GM23338 (cell line): ENCODE measurements at regions not wholly inside any gene's neighbourhood (a gene's known extent, or its start where the extent isn't known, plus 50 kb on each side); places are given as distances from the start of the nearest gene placed in this dataset.

ENCODE experiments used
- ATAC-seq: fragments of 200-7000 bp; cut with Tn5 transposase; 3 replicates; pipeline ENCODE4 v1.9.1; 2020
- DNase-seq: peaks from one replicate; pipeline ENCODE4 v3.0.0-alpha.2; 2015; ENCODE audit warnings: low spot score
- H2AFZ ChIP-seq: fragments of 200-600 bp; sonication (generic); 2 replicates; pipeline ENCODE4 v1.8.0; 2016; ENCODE audit warnings: antibody characterized with exemption, mild to moderate bottlenecking, moderate library complexity
- H3F3A ChIP-seq: fragments of 200-600 bp; sonication (generic); replicated peaks from 2 replicates; pipeline ENCODE4 v1.8.0; 2017; ENCODE audit warnings: antibody characterized with exemption, mixed run types, low read depth
- H3K27ac ChIP-seq: fragments of 200-600 bp; sonication (generic); 2 replicates; pipeline ENCODE4 v1.6.1; 2016; ENCODE audit warnings: low read depth
- H3K27me3 ChIP-seq: fragments of 200-600 bp; sonication (generic); 2 replicates; pipeline ENCODE4 v1.8.0; 2016; ENCODE audit warnings: mild to moderate bottlenecking, mixed run types, moderate library complexity; ENCODE audit not compliant: insufficient read depth
- H3K36me3 ChIP-seq: fragments of 200-600 bp; sonication (generic); 2 replicates; pipeline ENCODE4 v1.8.0; 2016; ENCODE audit warnings: mild to moderate bottlenecking; ENCODE audit not compliant: insufficient read depth
- H3K4me1 ChIP-seq: fragments of 200-600 bp; sonication (generic); 2 replicates; pipeline ENCODE4 v1.8.0; 2016; ENCODE audit warnings: mild to moderate bottlenecking, moderate library complexity; ENCODE audit not compliant: insufficient read depth
- H3K4me2 ChIP-seq: fragments of 200-600 bp; sonication (generic); 2 replicates; pipeline ENCODE4 v1.7.1; 2017; ENCODE audit warnings: mixed run types
- H3K4me3 ChIP-seq: fragments of 200-600 bp; sonication (generic); 2 replicates; pipeline ENCODE4 v1.6.1; 2016; ENCODE audit warnings: mixed run types
- H3K79me2 ChIP-seq: fragments of 200-600 bp; sonication (generic); replicated peaks from 2 replicates; pipeline ENCODE4 v1.8.0; 2017; ENCODE audit warnings: mild to moderate bottlenecking; ENCODE audit not compliant: insufficient read depth
- H3K9me2 ChIP-seq: fragments of 200-600 bp; sonication (generic); 2 replicates; pipeline ENCODE4 v1.8.0; 2017; ENCODE audit not compliant: insufficient read depth
- H4K20me1 ChIP-seq: fragments of 200-600 bp; sonication (generic); replicated peaks from 2 replicates; pipeline ENCODE4 v1.8.0; 2017; ENCODE audit warnings: mild to moderate bottlenecking; ENCODE audit not compliant: insufficient read depth
- H3K27ac Mint-ChIP-seq: 2 replicates; pipeline ENCODE4 v1.8.0; 2020; ENCODE audit warnings: inconsistent platforms, mild to moderate bottlenecking, moderate library complexity, mixed read lengths
- H3K27me3 Mint-ChIP-seq: 3 replicates; pipeline ENCODE4 v1.8.0; 2022; ENCODE audit warnings: low read depth, mild to moderate bottlenecking, moderate library complexity, mixed read lengths, inconsistent platforms; ENCODE audit not compliant: insufficient read depth, poor library complexity
- H3K36me3 Mint-ChIP-seq: 3 replicates; pipeline ENCODE4 v1.8.0; 2021; ENCODE audit warnings: low read depth, mild to moderate bottlenecking, inconsistent platforms, moderate library complexity, mixed read lengths
- H3K4me1 Mint-ChIP-seq: 3 replicates; pipeline ENCODE4 v1.8.0; 2020; ENCODE audit warnings: mild to moderate bottlenecking, inconsistent platforms, mixed read lengths
- H3K4me3 Mint-ChIP-seq: 3 replicates; pipeline ENCODE4 v1.8.0; 2021; ENCODE audit warnings: moderate library complexity, mild to moderate bottlenecking, inconsistent platforms, mixed read lengths
- H3K9me3 Mint-ChIP-seq: 3 replicates; pipeline ENCODE4 v1.8.0; 2020; ENCODE audit warnings: moderate library complexity, mild to moderate bottlenecking, inconsistent platforms, mixed read lengths
- EZH2 ChIP-seq: fragments of 200-600 bp; sonication (generic); IDR thresholded peaks from one replicate; pipeline ENCODE4 v1.8.0; 2017; ENCODE audit warnings: antibody characterized with exemption, mild to moderate bottlenecking, low read depth; ENCODE audit not compliant: unreplicated experiment
- EZH2phosphoT487 ChIP-seq: fragments of 200-600 bp; sonication (generic); IDR thresholded peaks from one replicate; pipeline ENCODE4 v1.8.1; 2018; ENCODE audit warnings: antibody characterized with exemption; ENCODE audit not compliant: unreplicated experiment
- POLR2AphosphoS5 ChIP-seq: IDR thresholded peaks from 2 replicates; pipeline ENCODE4 v1.6.1; 2016; ENCODE audit warnings: antibody characterized with exemption, low read depth
- STAT1 ChIP-seq: IDR thresholded peaks from one replicate; pipeline ENCODE4 v1.6.1; 2016; ENCODE audit warnings: antibody characterized with exemption; ENCODE audit not compliant: unreplicated experiment
- ZNF114 ChIP-seq: fragments of 250-450 bp; sonication (Bioruptor Pico); IDR thresholded peaks from 2 replicates; pipeline ENCODE4 v1.5.0; 2020; ENCODE audit warnings: mild to moderate bottlenecking, moderate library complexity
- ZNF331 ChIP-seq: fragments of 250-450 bp; sonication (Bioruptor Pico); IDR thresholded peaks from 2 replicates; pipeline ENCODE4 v1.5.0; 2020; ENCODE audit warnings: low read depth, mild to moderate bottlenecking, moderate library complexity
- TF ChIP-seq, protein P1 (sequence below): fragments of 250-450 bp; sonication (Bioruptor Pico); IDR thresholded peaks from 2 replicates; pipeline ENCODE4 v1.5.0; 2020; ENCODE audit warnings: mild to moderate bottlenecking, moderate library complexity
- TF ChIP-seq, protein P2 (sequence below), 2 experiments: fragments of 200-600 bp in 1 of 2; sonication (generic) in 1 of 2; conservative IDR thresholded peaks; 2 replicates each; pipeline versions ENCODE4 v1.5.1 to v1.6.1; 2016 to 2017; ENCODE audit warnings: antibody characterized with exemption in 2 of 2, low read depth in 2 of 2, mild to moderate bottlenecking in 2 of 2, moderate library complexity in 1 of 2
- TF ChIP-seq, protein P3 (sequence below): IDR thresholded peaks from one replicate; pipeline ENCODE4 v1.6.1; 2018; ENCODE audit warnings: antibody characterized with exemption; ENCODE audit not compliant: unreplicated experiment
- TF ChIP-seq, protein P4 (sequence below): IDR thresholded peaks from 2 replicates; pipeline ENCODE4 v1.6.1; 2016; ENCODE audit warnings: antibody characterized with exemption

DNA sequence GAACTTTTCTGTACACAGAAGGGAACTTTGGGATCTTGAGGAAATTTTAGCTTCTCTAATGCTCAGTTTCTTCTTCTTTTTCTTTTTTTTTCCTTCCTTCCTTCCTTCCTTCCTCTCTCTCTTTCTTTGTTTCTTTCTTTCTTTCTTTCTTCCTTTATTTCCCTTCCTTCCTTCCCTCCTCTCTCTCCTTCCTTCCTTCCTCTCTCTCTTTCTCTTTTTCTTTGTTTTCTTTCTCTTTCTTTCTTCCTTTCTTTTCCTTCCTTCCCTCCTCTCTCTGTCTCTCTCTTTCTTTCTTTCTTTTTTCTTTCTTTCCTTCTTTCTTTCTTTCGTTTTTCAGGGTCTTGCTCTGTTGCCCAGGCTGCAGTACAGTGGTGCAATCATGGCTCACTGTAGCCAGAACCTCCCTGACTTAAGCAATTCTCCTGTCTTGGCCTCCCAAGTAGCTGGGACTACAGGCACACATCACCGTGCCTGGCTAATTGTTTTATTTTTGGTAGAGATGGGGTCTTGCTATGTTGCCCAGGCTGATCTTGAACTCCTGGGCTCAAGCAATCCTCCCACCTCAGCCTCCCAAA lies 58.6 kb upstream of the SDK1 start:
- Histone ChIP-seq H4K20me1 (no peaks in the 10 kb centered on the region), H3K9me2 (0 out of 2 replicates have a peak, but pooled peaks cover 4% of the 10 kb centered on the region), H3K27me3 (no peaks in the 10 kb centered on the region), H3F3A (no peaks in the 10 kb centered on the region), H3K27ac (no peak overlapping the region), H3K4me3 (no peak overlapping the region), H3K4me2 (no peak overlapping the region), H3K4me1 (no peaks in the 10 kb centered on the region), H3K36me3 (no peaks in the 10 kb centered on the region), H2AFZ (no peak overlapping the region), H3K79me2 (no peaks in the 10 kb centered on the region)
- TF ChIP-seq, protein P1, sequence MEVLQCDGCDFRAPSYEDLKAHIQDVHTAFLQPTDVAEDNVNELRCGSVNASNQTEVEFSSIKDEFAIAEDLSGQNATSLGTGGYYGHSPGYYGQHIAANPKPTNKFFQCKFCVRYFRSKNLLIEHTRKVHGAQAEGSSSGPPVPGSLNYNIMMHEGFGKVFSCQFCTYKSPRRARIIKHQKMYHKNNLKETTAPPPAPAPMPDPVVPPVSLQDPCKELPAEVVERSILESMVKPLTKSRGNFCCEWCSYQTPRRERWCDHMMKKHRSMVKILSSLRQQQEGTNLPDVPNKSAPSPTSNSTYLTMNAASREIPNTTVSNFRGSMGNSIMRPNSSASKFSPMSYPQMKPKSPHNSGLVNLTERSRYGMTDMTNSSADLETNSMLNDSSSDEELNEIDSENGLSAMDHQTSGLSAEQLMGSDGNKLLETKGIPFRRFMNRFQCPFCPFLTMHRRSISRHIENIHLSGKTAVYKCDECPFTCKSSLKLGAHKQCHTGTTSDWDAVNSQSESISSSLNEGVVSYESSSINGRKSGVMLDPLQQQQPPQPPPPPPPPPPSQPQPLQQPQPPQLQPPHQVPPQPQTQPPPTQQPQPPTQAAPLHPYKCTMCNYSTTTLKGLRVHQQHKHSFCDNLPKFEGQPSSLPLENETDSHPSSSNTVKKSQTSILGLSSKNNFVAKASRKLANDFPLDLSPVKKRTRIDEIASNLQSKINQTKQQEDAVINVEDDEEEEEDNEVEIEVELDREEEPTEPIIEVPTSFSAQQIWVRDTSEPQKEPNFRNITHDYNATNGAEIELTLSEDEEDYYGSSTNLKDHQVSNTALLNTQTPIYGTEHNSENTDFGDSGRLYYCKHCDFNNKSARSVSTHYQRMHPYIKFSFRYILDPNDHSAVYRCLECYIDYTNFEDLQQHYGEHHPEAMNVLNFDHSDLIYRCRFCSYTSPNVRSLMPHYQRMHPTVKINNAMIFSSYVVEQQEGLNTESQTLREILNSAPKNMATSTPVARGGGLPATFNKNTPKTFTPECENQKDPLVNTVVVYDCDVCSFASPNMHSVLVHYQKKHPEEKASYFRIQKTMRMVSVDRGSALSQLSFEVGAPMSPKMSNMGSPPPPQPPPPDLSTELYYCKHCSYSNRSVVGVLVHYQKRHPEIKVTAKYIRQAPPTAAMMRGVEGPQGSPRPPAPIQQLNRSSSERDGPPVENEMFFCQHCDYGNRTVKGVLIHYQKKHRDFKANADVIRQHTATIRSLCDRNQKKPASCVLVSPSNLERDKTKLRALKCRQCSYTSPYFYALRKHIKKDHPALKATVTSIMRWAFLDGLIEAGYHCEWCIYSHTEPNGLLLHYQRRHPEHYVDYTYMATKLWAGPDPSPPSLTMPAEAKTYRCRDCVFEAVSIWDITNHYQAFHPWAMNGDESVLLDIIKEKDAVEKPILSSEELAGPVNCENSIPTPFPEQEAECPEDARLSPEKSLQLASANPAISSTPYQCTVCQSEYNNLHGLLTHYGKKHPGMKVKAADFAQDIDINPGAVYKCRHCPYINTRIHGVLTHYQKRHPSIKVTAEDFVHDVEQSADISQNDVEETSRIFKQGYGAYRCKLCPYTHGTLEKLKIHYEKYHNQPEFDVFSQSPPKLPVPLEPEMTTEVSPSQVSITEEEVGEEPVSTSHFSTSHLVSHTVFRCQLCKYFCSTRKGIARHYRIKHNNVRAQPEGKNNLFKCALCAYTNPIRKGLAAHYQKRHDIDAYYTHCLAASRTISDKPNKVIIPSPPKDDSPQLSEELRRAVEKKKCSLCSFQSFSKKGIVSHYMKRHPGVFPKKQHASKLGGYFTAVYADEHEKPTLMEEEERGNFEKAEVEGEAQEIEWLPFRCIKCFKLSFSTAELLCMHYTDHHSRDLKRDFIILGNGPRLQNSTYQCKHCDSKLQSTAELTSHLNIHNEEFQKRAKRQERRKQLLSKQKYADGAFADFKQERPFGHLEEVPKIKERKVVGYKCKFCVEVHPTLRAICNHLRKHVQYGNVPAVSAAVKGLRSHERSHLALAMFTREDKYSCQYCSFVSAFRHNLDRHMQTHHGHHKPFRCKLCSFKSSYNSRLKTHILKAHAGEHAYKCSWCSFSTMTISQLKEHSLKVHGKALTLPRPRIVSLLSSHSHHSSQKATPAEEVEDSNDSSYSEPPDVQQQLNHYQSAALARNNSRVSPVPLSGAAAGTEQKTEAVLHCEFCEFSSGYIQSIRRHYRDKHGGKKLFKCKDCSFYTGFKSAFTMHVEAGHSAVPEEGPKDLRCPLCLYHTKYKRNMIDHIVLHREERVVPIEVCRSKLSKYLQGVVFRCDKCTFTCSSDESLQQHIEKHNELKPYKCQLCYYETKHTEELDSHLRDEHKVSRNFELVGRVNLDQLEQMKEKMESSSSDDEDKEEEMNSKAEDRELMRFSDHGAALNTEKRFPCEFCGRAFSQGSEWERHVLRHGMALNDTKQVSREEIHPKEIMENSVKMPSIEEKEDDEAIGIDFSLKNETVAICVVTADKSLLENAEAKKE (CRISPR knock-in tag): no peak
- TF ChIP-seq, protein P2, sequence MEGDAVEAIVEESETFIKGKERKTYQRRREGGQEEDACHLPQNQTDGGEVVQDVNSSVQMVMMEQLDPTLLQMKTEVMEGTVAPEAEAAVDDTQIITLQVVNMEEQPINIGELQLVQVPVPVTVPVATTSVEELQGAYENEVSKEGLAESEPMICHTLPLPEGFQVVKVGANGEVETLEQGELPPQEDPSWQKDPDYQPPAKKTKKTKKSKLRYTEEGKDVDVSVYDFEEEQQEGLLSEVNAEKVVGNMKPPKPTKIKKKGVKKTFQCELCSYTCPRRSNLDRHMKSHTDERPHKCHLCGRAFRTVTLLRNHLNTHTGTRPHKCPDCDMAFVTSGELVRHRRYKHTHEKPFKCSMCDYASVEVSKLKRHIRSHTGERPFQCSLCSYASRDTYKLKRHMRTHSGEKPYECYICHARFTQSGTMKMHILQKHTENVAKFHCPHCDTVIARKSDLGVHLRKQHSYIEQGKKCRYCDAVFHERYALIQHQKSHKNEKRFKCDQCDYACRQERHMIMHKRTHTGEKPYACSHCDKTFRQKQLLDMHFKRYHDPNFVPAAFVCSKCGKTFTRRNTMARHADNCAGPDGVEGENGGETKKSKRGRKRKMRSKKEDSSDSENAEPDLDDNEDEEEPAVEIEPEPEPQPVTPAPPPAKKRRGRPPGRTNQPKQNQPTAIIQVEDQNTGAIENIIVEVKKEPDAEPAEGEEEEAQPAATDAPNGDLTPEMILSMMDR (conservative IDR thresholded peaks at IDR 0.05; ENCODE audit: low read depth in 2 of 2): no peak
- TF ChIP-seq EZH2phosphoT487 (no peak), EZH2 (no peak), ZNF114 (CRISPR knock-in tag) (no peak), POLR2AphosphoS5 (no peak), STAT1 (no peak), ZNF331 (CRISPR knock-in tag) (no peak)
- TF ChIP-seq, protein P3, sequence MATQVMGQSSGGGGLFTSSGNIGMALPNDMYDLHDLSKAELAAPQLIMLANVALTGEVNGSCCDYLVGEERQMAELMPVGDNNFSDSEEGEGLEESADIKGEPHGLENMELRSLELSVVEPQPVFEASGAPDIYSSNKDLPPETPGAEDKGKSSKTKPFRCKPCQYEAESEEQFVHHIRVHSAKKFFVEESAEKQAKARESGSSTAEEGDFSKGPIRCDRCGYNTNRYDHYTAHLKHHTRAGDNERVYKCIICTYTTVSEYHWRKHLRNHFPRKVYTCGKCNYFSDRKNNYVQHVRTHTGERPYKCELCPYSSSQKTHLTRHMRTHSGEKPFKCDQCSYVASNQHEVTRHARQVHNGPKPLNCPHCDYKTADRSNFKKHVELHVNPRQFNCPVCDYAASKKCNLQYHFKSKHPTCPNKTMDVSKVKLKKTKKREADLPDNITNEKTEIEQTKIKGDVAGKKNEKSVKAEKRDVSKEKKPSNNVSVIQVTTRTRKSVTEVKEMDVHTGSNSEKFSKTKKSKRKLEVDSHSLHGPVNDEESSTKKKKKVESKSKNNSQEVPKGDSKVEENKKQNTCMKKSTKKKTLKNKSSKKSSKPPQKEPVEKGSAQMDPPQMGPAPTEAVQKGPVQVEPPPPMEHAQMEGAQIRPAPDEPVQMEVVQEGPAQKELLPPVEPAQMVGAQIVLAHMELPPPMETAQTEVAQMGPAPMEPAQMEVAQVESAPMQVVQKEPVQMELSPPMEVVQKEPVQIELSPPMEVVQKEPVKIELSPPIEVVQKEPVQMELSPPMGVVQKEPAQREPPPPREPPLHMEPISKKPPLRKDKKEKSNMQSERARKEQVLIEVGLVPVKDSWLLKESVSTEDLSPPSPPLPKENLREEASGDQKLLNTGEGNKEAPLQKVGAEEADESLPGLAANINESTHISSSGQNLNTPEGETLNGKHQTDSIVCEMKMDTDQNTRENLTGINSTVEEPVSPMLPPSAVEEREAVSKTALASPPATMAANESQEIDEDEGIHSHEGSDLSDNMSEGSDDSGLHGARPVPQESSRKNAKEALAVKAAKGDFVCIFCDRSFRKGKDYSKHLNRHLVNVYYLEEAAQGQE: no peak
- TF ChIP-seq, protein P4, sequence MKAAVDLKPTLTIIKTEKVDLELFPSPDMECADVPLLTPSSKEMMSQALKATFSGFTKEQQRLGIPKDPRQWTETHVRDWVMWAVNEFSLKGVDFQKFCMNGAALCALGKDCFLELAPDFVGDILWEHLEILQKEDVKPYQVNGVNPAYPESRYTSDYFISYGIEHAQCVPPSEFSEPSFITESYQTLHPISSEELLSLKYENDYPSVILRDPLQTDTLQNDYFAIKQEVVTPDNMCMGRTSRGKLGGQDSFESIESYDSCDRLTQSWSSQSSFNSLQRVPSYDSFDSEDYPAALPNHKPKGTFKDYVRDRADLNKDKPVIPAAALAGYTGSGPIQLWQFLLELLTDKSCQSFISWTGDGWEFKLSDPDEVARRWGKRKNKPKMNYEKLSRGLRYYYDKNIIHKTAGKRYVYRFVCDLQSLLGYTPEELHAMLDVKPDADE: no peak
- ATAC-seq: no peak
- Mint-ChIP-seq H3K27ac (no peak overlapping the region), H3K4me1 (peaks cover 9% of the 10 kb centered on the region; the same call in 2 of the 3 replicates), H3K36me3 (no peaks in the 10 kb centered on the region; the same call in 2 of the 3 replicates), H3K27me3 (peaks cover 9% of the 10 kb centered on the region), H3K4me3 (no peak overlapping the region), H3K9me3 (no peaks in the 10 kb centered on the region)
- DNase-seq: no peak
